T-cell (primary cell): ENCODE measurements at regions not wholly inside any gene's neighbourhood (a gene's known extent, or its start where the extent isn't known, plus 50 kb on each side); places are given as distances from the start of the nearest gene placed in this dataset.

ENCODE experiments used
- ATAC-seq, 4 experiments: fragments of 200-7000 bp in 3 of 4; fragments of 150-1000 bp in 1 of 4; cut with Tn5 transposase; replicated peaks in 1 of 4; 1 replicate in 3 of 4; 2 replicates in 1 of 4; pipeline ENCODE4 v1.10.0; 2021; ENCODE audit warnings: moderate library complexity in 3 of 4, mild to moderate bottlenecking in 2 of 4, moderate number of reproducible peaks in 1 of 4
- CTCF ChIA-PET, 2 donors: fragments of 300-600 bp; sonication (Branson Sonifier 250); formaldehyde crosslinking; loops; one replicate each; lab custom pipeline; 2022; ENCODE audit warnings: antibody characterized with exemption in 2 of 2; lab: Charles Lee
- POLR2A ChIA-PET, 2 donors: fragments of 300-600 bp; sonication (Branson Sonifier 250); formaldehyde crosslinking; loops; one replicate each; lab custom pipeline; 2022; ENCODE audit warnings: antibody characterized with exemption in 2 of 2; lab: Charles Lee
- DNase-seq, 35 experiments: peaks; one replicate each; pipeline versions ENCODE4 v3.0.0 to v3.0.0-alpha.2; 2013 to 2023
- H3K27ac ChIP-seq: one replicate; pipeline ENCODE4 v1.5.1; 2013; ENCODE audit warnings: low read length
- H3K27me3 ChIP-seq, 2 experiments: replicated peaks in 1 of 2; 1 replicate in 1 of 2; 2 replicates in 1 of 2; pipeline versions ENCODE4 v1.6.1 to v1.7.0; 2013; ENCODE audit warnings: low read length in 1 of 2, mixed read lengths in 1 of 2; ENCODE audit not compliant: control insufficient read depth in 2 of 2, insufficient read depth in 2 of 2; ENCODE audit errors: extremely low read depth in 1 of 2
- H3K36me3 ChIP-seq, 2 donors: 1 replicate in 1 of 2; 2 replicates in 1 of 2; pipeline versions ENCODE4 v1.6.1 to v1.7.0; 2013; ENCODE audit warnings: low read length in 1 of 2; ENCODE audit not compliant: control insufficient read depth in 2 of 2, insufficient read depth in 1 of 2; ENCODE audit errors: extremely low read depth in 1 of 2
- H3K4me1 ChIP-seq, 2 experiments: 1 replicate in 1 of 2; 2 replicates in 1 of 2; pipeline versions ENCODE4 v1.6.1 to v1.7.0; 2013; ENCODE audit warnings: low read length in 2 of 2, mixed read lengths in 1 of 2; ENCODE audit not compliant: insufficient read depth in 2 of 2, control insufficient read depth in 1 of 2; ENCODE audit errors: extremely low read depth in 1 of 2
- H3K4me3 ChIP-seq, 2 donors: 1 replicate in 1 of 2; 2 replicates in 1 of 2; pipeline versions ENCODE4 v1.5.1 to v1.7.0; 2013; ENCODE audit warnings: mild to moderate bottlenecking in 2 of 2, low read length in 1 of 2, moderate library complexity in 1 of 2; ENCODE audit not compliant: control insufficient read depth in 1 of 2; ENCODE audit errors: extremely low read depth in 1 of 2
- H3K9me3 ChIP-seq: 2 replicates; pipeline ENCODE4 v1.7.0; 2013
- H3K27ac Mint-ChIP-seq, 2 donors: one replicate each; pipeline ENCODE4 v1.8.0; 2020 to 2021; ENCODE audit warnings: mild to moderate bottlenecking in 2 of 2, mixed read lengths in 2 of 2
- H3K27me3 Mint-ChIP-seq, 2 donors: one replicate each; pipeline ENCODE4 v1.8.0; 2021 to 2022; ENCODE audit warnings: mixed read lengths in 2 of 2
- H3K36me3 Mint-ChIP-seq: one replicate; pipeline ENCODE4 v1.8.0; 2021; ENCODE audit warnings: mixed read lengths
- H3K4me1 Mint-ChIP-seq, 3 donors: one replicate each; pipeline ENCODE4 v1.8.0; 2020 to 2022; ENCODE audit warnings: mixed read lengths in 3 of 3, mild to moderate bottlenecking in 1 of 3
- H3K4me3 Mint-ChIP-seq, 3 donors: one replicate each; pipeline ENCODE4 v1.8.0; 2020 to 2022; ENCODE audit warnings: mild to moderate bottlenecking in 3 of 3, mixed read lengths in 3 of 3, moderate library complexity in 3 of 3
- H3K9me3 Mint-ChIP-seq, 3 donors: one replicate each; pipeline ENCODE4 v1.8.0; 2020 to 2022; ENCODE audit warnings: mixed read lengths in 3 of 3
- WGBS: methylation state at CpG from one replicate; pipeline ENCODE4 v1.1.5; 2013; ENCODE audit warnings: missing lambda C conversion rate; ENCODE audit not compliant: insufficient coverage; 5-methylcytosine and 5-hydroxymethylcytosine counted together

DNA sequence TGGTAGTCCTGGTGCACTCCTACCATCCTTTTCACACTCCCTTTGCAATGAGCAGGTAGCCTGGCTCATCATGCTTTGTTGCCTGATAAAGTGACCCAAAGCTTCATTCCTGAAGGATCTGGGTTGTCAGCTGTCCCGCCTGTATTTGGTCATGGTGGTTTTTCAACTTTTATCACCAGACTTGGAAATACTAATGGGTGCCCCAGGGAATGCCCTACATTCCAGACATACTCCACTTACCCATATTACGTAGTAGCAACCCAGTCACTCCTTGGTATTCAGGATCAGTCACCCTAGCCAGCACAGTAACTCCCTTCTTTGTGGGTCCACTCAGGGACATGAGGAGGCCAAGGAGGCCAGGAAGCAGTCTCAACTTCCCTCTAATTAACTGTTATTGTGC lies 199.2 kb downstream of the MAFB start:
- no peaks in the 10 kb centered on the region for H3K36me3 Mint-ChIP-seq
- no peaks in the 10 kb centered on the region for H3K36me3 ChIP-seq
- no peaks in the 10 kb centered on the region for H3K4me1 ChIP-seq
- ATAC-seq (no peak), DNase-seq (no peak)
- H3K4me3 Mint-ChIP-seq, result no peak overlapping the region
- POLR2A ChIA-PET, result no interaction called here
- peaks cover 0 to 4% (median 0%) of the 10 kb centered on the region in 3 donors for H3K9me3 Mint-ChIP-seq
- H3K27me3 ChIP-seq, result no peaks in the 10 kb centered on the region
- CTCF ChIA-PET, result no interaction called here
- peaks cover 0 to 3% of the 10 kb centered on the region in 2 donors for H3K27me3 Mint-ChIP-seq
- H3K4me3 ChIP-seq, result no peak overlapping the region
- WGBS, result 38% methylated on average over 1 of the region's 2 CpGs
- H3K27ac ChIP-seq, result no peak overlapping the region
- H3K4me1 Mint-ChIP-seq, result no peaks in the 10 kb centered on the region
- no peaks in the 10 kb centered on the region for H3K9me3 ChIP-seq
- no peak overlapping the region for H3K27ac Mint-ChIP-seq

- Histone ChIP-seq H3K4me3 (no peak overlapping the region), H3K36me3 (no peaks in the 10 kb centered on the region), H3K27ac (no peak overlapping the region), H3K27me3 (no peaks in the 10 kb centered on the region), H3K9me3 (no peaks in the 10 kb centered on the region), H3K4me1 (no peaks in the 10 kb centered on the region)
- ATAC-seq (no peak), DNase-seq (no peak)
- Mint-ChIP-seq H3K27me3 (peaks cover 0 to 4% of the 10 kb centered on the region in 2 donors), H3K9me3 (no peaks in the 10 kb centered on the region), H3K36me3 (no peaks in the 10 kb centered on the region), H3K27ac (no peak overlapping the region), H3K4me3 (no peak overlapping the region), H3K4me1 (no peaks in the 10 kb centered on the region)
- ChIA-PET CTCF (no interaction called here), POLR2A (no interaction called here)
- 80% methylated on average over 1 of the region's 3 CpGs for WGBS
These were observed 200.6 kb downstream of the MAFB start for GRCh38 chr20:40488401-40488800.

DNA sequence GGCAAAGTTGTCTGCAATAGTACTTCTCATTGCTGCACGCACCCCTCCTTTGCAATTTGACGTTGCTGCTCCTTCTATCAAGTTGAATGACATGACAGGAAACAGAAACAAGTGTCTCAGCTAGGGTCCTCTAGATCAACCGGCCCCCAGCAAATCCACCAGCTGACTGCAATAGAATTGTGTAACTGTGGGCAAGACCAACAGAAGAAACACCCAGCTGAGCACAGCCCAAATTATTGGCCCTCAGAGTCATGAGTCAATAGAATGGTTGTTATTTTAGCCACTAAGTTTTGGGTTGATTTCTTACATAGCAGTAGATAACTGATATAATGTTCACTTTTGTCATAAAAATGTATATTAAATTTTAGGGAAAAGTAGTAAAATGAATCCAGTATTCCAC lies 202.7 kb downstream of the MAFB start:
- CTCF ChIA-PET, result no interaction called here
- H3K36me3 ChIP-seq, result no peaks in the 10 kb centered on the region
- WGBS, result 74% methylated on average over 2 of the region's 3 CpGs
- ATAC-seq (no peak), DNase-seq (no peak)
- no peak overlapping the region for H3K4me3 Mint-ChIP-seq
- no peak overlapping the region for H3K4me3 ChIP-seq
- H3K27ac Mint-ChIP-seq, result no peak overlapping the region
- H3K4me1 ChIP-seq, result no peaks in the 10 kb centered on the region
- H3K9me3 ChIP-seq, result no peaks in the 10 kb centered on the region
- H3K27me3 Mint-ChIP-seq, result peaks cover 0 to 5% of the 10 kb centered on the region in 2 donors
- POLR2A ChIA-PET, result no interaction called here
- H3K4me1 Mint-ChIP-seq, result no peaks in the 10 kb centered on the region
- H3K27me3 ChIP-seq, result no peaks in the 10 kb centered on the region
- peaks cover 0 to 7% (median 0%) of the 10 kb centered on the region in 3 donors for H3K9me3 Mint-ChIP-seq
- H3K36me3 Mint-ChIP-seq, result no peaks in the 10 kb centered on the region
- H3K27ac ChIP-seq, result no peak overlapping the region

DNA sequence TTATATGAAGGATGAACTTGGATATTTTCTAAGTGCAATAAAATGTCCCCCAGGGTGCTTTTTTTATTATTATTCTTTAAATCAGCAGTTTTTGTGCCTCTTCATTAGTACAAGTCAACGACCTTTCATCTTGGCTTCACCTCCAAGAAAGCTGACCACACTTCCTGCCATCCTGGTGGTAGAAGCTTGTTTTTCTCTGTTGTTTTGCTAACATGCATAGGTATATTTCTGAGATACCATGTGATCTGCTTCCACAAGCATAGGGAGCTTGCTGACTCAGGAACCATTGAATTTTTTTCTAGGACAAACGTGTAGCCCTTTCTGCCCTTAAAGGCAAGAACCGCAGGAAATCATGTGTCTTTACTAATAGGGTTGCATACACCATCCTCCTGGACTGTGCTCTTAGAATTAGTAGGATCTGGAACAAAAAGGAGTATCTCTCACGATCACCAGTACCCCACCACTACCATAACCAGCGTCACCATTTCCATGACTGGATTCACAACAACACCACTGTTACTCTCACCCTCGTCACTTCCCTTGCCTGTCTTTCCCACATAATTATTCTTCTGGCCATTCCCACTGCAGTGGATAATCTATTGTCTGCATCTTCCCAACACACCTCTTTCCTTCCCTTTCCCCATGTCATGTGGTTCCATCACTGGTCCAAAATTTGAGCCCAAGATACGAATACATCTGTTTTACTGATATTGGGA lies 207.1 kb downstream of the MAFB start:
- no peak for ATAC-seq
- DNase-seq, result no peak
- H3K36me3 Mint-ChIP-seq, result no peaks in the 10 kb centered on the region
- ChIA-PET POLR2A (no interaction called here), CTCF (no interaction called here)
- Histone ChIP-seq H3K27me3 (no peaks in the 10 kb centered on the region), H3K36me3 (no peaks in the 10 kb centered on the region), H3K4me3 (no peak overlapping the region), H3K4me1 (no peaks in the 10 kb centered on the region), H3K27ac (no peak overlapping the region), H3K9me3 (no peaks in the 10 kb centered on the region)
- WGBS, result no CpG with 5 or more reads among the region's 7 CpGs
- no peak overlapping the region for H3K27ac Mint-ChIP-seq
- no peaks in the 10 kb centered on the region for H3K4me1 Mint-ChIP-seq
- peaks cover 0 to 7% (median 0%) of the 10 kb centered on the region in 3 donors for H3K9me3 Mint-ChIP-seq
- no peak overlapping the region for H3K4me3 Mint-ChIP-seq
- H3K27me3 Mint-ChIP-seq, result peaks cover 0 to 9% of the 10 kb centered on the region in 2 donors

DNA sequence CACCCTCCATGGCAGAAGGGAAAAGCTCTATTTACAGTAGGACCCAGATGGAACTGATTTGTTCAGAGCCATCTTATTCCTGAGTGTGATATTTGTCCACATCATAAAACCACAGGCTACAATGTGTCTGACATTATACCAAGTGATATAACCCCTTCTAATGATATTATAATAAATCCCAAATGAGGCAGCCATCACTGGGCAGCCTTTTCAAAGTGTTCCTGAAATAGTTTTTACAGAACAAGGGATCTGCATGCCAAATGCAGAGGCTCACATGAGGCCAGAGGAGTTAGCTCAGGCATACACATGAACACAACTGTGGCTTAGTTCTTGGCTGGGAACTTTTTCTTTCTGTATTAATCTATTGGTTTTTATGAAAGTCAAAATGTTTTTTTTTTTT lies 207.7 kb downstream of the MAFB start:
- H3K27me3 ChIP-seq, result no peaks in the 10 kb centered on the region
- no peaks in the 10 kb centered on the region for H3K9me3 ChIP-seq
- Mint-ChIP-seq H3K36me3 (no peaks in the 10 kb centered on the region), H3K4me3 (no peak overlapping the region), H3K4me1 (no peaks in the 10 kb centered on the region), H3K27ac (no peak overlapping the region), H3K9me3 (peaks cover 0 to 7% (median 0%) of the 10 kb centered on the region in 3 donors), H3K27me3 (peaks cover 2 to 12% of the 10 kb centered on the region in 2 donors)
- DNase-seq (no peak), ATAC-seq (no peak)
- H3K4me3 ChIP-seq, result no peak overlapping the region
- no peaks in the 10 kb centered on the region for H3K4me1 ChIP-seq
- POLR2A ChIA-PET, result no interaction called here
- CTCF ChIA-PET, result no interaction called here
- no peak overlapping the region for H3K27ac ChIP-seq
- no peaks in the 10 kb centered on the region for H3K36me3 ChIP-seq

- H3K4me1 ChIP-seq, result no peaks in the 10 kb centered on the region
- H3K4me1 Mint-ChIP-seq, result no peaks in the 10 kb centered on the region
- H3K9me3 ChIP-seq, result no peaks in the 10 kb centered on the region
- no peak overlapping the region for H3K27ac Mint-ChIP-seq
- WGBS, result 100% methylated on average over 1 of the region's 3 CpGs
- no peaks in the 10 kb centered on the region for H3K36me3 ChIP-seq
- no peak for DNase-seq
- H3K27me3 Mint-ChIP-seq, result peaks cover 6 to 16% of the 10 kb centered on the region in 2 donors
- H3K27ac ChIP-seq, result no peak overlapping the region
- peaks cover 0 to 7% (median 0%) of the 10 kb centered on the region in 3 donors for H3K9me3 Mint-ChIP-seq
- no peak overlapping the region for H3K4me3 Mint-ChIP-seq
- CTCF ChIA-PET, result no interaction called here
- H3K27me3 ChIP-seq, result no peaks in the 10 kb centered on the region
- H3K4me3 ChIP-seq, result no peak overlapping the region
- POLR2A ChIA-PET, result no interaction called here
- H3K36me3 Mint-ChIP-seq, result no peaks in the 10 kb centered on the region
- ATAC-seq, result no peak
These were observed 211.2 kb downstream of the MAFB start for GRCh38 chr20:40477805-40478204.

DNA sequence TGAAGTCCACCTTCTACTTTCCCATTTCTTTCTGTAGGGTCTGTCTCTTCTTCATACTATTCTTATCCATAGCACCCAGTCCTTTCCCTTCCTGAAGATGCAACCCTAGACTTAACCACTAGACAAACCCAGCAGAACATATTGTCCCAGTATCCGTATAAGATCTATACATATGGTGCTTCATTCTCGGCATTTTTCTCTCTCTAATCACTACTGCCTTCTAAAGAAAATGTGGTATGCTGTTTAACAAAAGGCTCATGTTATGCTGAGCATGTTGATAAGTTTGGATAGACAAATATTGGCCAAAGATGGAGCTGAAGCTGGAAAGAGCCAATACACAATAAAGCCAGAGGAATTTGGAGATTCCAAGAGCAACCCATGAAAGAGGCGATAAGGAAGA lies 212.6 kb downstream of the MAFB start:
- H3K4me1 ChIP-seq, result no peaks in the 10 kb centered on the region
- H3K36me3 Mint-ChIP-seq, result no peaks in the 10 kb centered on the region
- POLR2A ChIA-PET, result no interaction called here
- no peak overlapping the region for H3K4me3 ChIP-seq
- H3K9me3 ChIP-seq, result no peaks in the 10 kb centered on the region
- H3K9me3 Mint-ChIP-seq, result no peaks in the 10 kb centered on the region
- WGBS, result 100% methylated on average over 1 of the region's 3 CpGs
- H3K27ac Mint-ChIP-seq, result no peak overlapping the region
- H3K36me3 ChIP-seq, result no peaks in the 10 kb centered on the region
- H3K4me3 Mint-ChIP-seq, result no peak overlapping the region
- no peak overlapping the region for H3K27ac ChIP-seq
- no peaks in the 10 kb centered on the region for H3K27me3 ChIP-seq
- H3K4me1 Mint-ChIP-seq, result no peaks in the 10 kb centered on the region
- peaks cover 6 to 24% of the 10 kb centered on the region in 2 donors for H3K27me3 Mint-ChIP-seq
- CTCF ChIA-PET, result no interaction called here
- no peak for ATAC-seq
- DNase-seq, result no peak
